ENCODE measurements at regions not wholly inside any gene's neighbourhood (a gene's known extent, or its start where the extent isn't known, plus 50 kb on each side); places are given as distances from the start of the nearest gene placed in this dataset.

GRCh38 chr1:108054396-108054795 is 89.4 kb upstream of the VAV3 start:
- TF ChIP-seq, protein P1, sequence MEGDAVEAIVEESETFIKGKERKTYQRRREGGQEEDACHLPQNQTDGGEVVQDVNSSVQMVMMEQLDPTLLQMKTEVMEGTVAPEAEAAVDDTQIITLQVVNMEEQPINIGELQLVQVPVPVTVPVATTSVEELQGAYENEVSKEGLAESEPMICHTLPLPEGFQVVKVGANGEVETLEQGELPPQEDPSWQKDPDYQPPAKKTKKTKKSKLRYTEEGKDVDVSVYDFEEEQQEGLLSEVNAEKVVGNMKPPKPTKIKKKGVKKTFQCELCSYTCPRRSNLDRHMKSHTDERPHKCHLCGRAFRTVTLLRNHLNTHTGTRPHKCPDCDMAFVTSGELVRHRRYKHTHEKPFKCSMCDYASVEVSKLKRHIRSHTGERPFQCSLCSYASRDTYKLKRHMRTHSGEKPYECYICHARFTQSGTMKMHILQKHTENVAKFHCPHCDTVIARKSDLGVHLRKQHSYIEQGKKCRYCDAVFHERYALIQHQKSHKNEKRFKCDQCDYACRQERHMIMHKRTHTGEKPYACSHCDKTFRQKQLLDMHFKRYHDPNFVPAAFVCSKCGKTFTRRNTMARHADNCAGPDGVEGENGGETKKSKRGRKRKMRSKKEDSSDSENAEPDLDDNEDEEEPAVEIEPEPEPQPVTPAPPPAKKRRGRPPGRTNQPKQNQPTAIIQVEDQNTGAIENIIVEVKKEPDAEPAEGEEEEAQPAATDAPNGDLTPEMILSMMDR (IDR thresholded peaks at IDR 0.05; ENCODE audit: borderline replicate concordance, extremely low read depth, low read length, poor library complexity, severe bottlenecking): no peak
- TF ChIP-seq EZH2 (IDR thresholded peaks at IDR 0.05; ENCODE audit: borderline replicate concordance, low read depth, low read length, severe bottlenecking): no peak

Measured in DND-41 (cell line).